Osteoblast (primary cell): ENCODE measurements at regions not wholly inside any gene's neighbourhood (a gene's known extent, or its start where the extent isn't known, plus 50 kb on each side); places are given as distances from the start of the nearest gene placed in this dataset.

Experiments
- DNase-seq: peaks from one replicate; pipeline ENCODE4 v3.0.0; 2011; ENCODE audit warnings: low spot score, mixed read lengths; ENCODE audit not compliant: insufficient read length; ENCODE audit errors: missing footprints
- H2AFZ ChIP-seq: 2 replicates; pipeline ENCODE4 v1.6.0; 2011; ENCODE audit warnings: mild to moderate bottlenecking, low read length
- H3K27ac ChIP-seq: 2 replicates; pipeline ENCODE4 v1.5.1; 2011; ENCODE audit warnings: mild to moderate bottlenecking, low read depth, low read length, moderate library complexity
- H3K27me3 ChIP-seq: 2 replicates; pipeline ENCODE4 v1.6.0; 2012; ENCODE audit warnings: mild to moderate bottlenecking, control low read depth, inconsistent platforms, low read length, moderate library complexity; ENCODE audit not compliant: insufficient read depth
- H3K36me3 ChIP-seq: 2 replicates; pipeline ENCODE4 v1.5.1; 2011; ENCODE audit warnings: mild to moderate bottlenecking, low read length, control low read depth, moderate library complexity; ENCODE audit not compliant: insufficient read depth
- H3K4me1 ChIP-seq: 2 replicates; pipeline ENCODE4 v1.5.1; 2011; ENCODE audit warnings: mild to moderate bottlenecking, low read length, control low read depth, moderate library complexity; ENCODE audit not compliant: insufficient read depth
- H3K4me2 ChIP-seq: 2 replicates; pipeline ENCODE4 v1.6.0; 2011; ENCODE audit warnings: mild to moderate bottlenecking, low read length; ENCODE audit not compliant: insufficient read depth
- H3K4me3 ChIP-seq: fragments of 200-600 bp; sonication (generic); 3 replicates; pipeline ENCODE4 v1.5.1; 2012; ENCODE audit warnings: mild to moderate bottlenecking, low read length, inconsistent platforms; ENCODE audit not compliant: insufficient read depth
- H3K79me2 ChIP-seq: 2 replicates; pipeline ENCODE4 v1.6.0; 2012; ENCODE audit warnings: mild to moderate bottlenecking, low read length, control low read depth, inconsistent platforms; ENCODE audit not compliant: insufficient read depth
- H3K9me3 ChIP-seq: 2 replicates; pipeline ENCODE4 v1.5.1; 2011; ENCODE audit warnings: low read depth, low read length, control low read depth
- H4K20me1 ChIP-seq: 2 replicates; pipeline ENCODE4 v1.6.0; 2012; ENCODE audit warnings: mild to moderate bottlenecking, low read length, control low read depth; ENCODE audit not compliant: insufficient read depth
- CTCF ChIP-seq: IDR thresholded peaks from 2 replicates; pipeline ENCODE4 v1.5.1; 2011; ENCODE audit warnings: mild to moderate bottlenecking, low read depth, low read length, moderate library complexity; ENCODE audit errors: extremely low read depth

- Histone ChIP-seq H3K4me2 (no peak overlapping the region), H3K9me3 (no peaks in the 10 kb centered on the region), H3K4me3 (no peak overlapping the region), H3K79me2 (no peaks in the 10 kb centered on the region), H3K4me1 (peaks cover 6% of the 10 kb centered on the region), H4K20me1 (no peaks in the 10 kb centered on the region), H3K27me3 (no peaks in the 10 kb centered on the region), H3K36me3 (no peaks in the 10 kb centered on the region), H2AFZ (no peak overlapping the region), H3K27ac (no peak overlapping the region)
- TF ChIP-seq CTCF = no peak
- no peak for DNase-seq
Observed at GRCh38 chr3:88628901-88629300, 478.5 kb upstream of the EPHA3 start.

- H3K4me1 ChIP-seq = peaks cover 6% of the 10 kb centered on the region
- no peaks in the 10 kb centered on the region for H3K9me3 ChIP-seq
- no peaks in the 10 kb centered on the region for H3K27me3 ChIP-seq
Observed at GRCh38 chr3:88632226-88632625, 475.2 kb upstream of the EPHA3 start.

GRCh38 chr3:88640581-88640980 lies 466.8 kb upstream of the EPHA3 start:
- Histone ChIP-seq H4K20me1 (no peaks in the 10 kb centered on the region), H3K9me3 (no peaks in the 10 kb centered on the region), H3K27ac (no peak overlapping the region), H3K4me3 (no peak overlapping the region), H3K79me2 (no peaks in the 10 kb centered on the region), H2AFZ (no peak overlapping the region), H3K4me1 (no peaks in the 10 kb centered on the region), H3K4me2 (no peak overlapping the region), H3K27me3 (no peaks in the 10 kb centered on the region), H3K36me3 (no peaks in the 10 kb centered on the region)
- peak; percentile 17 for DNase-seq
- no peak for TF ChIP-seq CTCF

More at GRCh38 chr3:88632226-88632625, 475.2 kb upstream of the EPHA3 start:
- H4K20me1 ChIP-seq = no peaks in the 10 kb centered on the region
- DNase-seq = peak; percentile 67
- no peaks in the 10 kb centered on the region for H3K36me3 ChIP-seq
- no peak overlapping the region for H3K4me2 ChIP-seq
- no peak for TF ChIP-seq CTCF
- no peak overlapping the region for H3K27ac ChIP-seq
- no peaks in the 10 kb centered on the region for H3K79me2 ChIP-seq
- no peak overlapping the region for H3K4me3 ChIP-seq
- peak overlapping the region; percentile 26 for H2AFZ ChIP-seq

- no peak for DNase-seq
- no peak overlapping the region for H3K27ac ChIP-seq
- H4K20me1 ChIP-seq = no peaks in the 10 kb centered on the region
- H3K36me3 ChIP-seq = no peaks in the 10 kb centered on the region
- H3K4me2 ChIP-seq = no peak overlapping the region
- H3K9me3 ChIP-seq = no peaks in the 10 kb centered on the region
- no peaks in the 10 kb centered on the region for H3K79me2 ChIP-seq
- H3K4me3 ChIP-seq = no peak overlapping the region
- H2AFZ ChIP-seq = no peak overlapping the region
- TF ChIP-seq CTCF = peak; percentile 37
- no peaks in the 10 kb centered on the region for H3K27me3 ChIP-seq
- H3K4me1 ChIP-seq = no peaks in the 10 kb centered on the region
Observed at GRCh38 chr3:88641033-88641604, 466.3 kb upstream of the EPHA3 start.
